OCI-LY1 (cell line): ENCODE measurements at regions not wholly inside any gene's neighbourhood (a gene's known extent, or its start where the extent isn't known, plus 50 kb on each side); places are given as distances from the start of the nearest gene placed in this dataset.

Experiments used
- H2AFZ ChIP-seq: fragments of 200-600 bp; sonication (generic), shearing (Covaris generic); 2 replicates; pipeline ENCODE4 v1.6.0; 2014; ENCODE audit warnings: antibody characterized with exemption, mild to moderate bottlenecking, low read length
- H3F3A ChIP-seq: fragments of 200-600 bp; sonication (generic), shearing (Covaris generic); 2 replicates; pipeline ENCODE4 v1.6.0; 2014; ENCODE audit warnings: mild to moderate bottlenecking, antibody characterized with exemption, low read length, moderate library complexity; ENCODE audit not compliant: insufficient read depth
- H3K27ac ChIP-seq: fragments of 200-600 bp; sonication (generic); 2 replicates; pipeline ENCODE4 v1.5.1; 2014; ENCODE audit warnings: low read length, mixed run types, mild to moderate bottlenecking, low read depth; ENCODE audit not compliant: poor library complexity, severe bottlenecking
- H3K27me3 ChIP-seq: fragments of 200-600 bp; sonication (generic); 2 replicates; pipeline ENCODE4 v1.6.0; 2014; ENCODE audit warnings: antibody characterized with exemption, mild to moderate bottlenecking, low read length, moderate library complexity; ENCODE audit not compliant: insufficient read depth
- H3K36me3 ChIP-seq: fragments of 200-600 bp; sonication (generic); 2 replicates; pipeline ENCODE4 v1.6.1; 2014; ENCODE audit warnings: mild to moderate bottlenecking, antibody characterized with exemption, low read length, moderate library complexity, mixed read lengths; ENCODE audit not compliant: insufficient read depth
- H3K4me1 ChIP-seq: fragments of 200-600 bp; sonication (generic); 2 replicates; pipeline ENCODE4 v1.5.1; 2014; ENCODE audit warnings: mild to moderate bottlenecking, low read length, moderate library complexity; ENCODE audit not compliant: insufficient read depth, severe bottlenecking
- H3K4me2 ChIP-seq: fragments of 200-600 bp; sonication (generic), shearing (Covaris generic); 2 replicates; pipeline ENCODE4 v1.6.1; 2014; ENCODE audit warnings: low read length
- H3K4me3 ChIP-seq: fragments of 200-600 bp; sonication (generic); 2 replicates; pipeline ENCODE4 v1.5.1; 2014; ENCODE audit warnings: low read length, low read depth, mild to moderate bottlenecking, mixed read lengths; ENCODE audit not compliant: poor library complexity, severe bottlenecking
- H3K79me2 ChIP-seq: fragments of 200-600 bp; shearing (Covaris generic); 2 replicates; pipeline ENCODE4 v1.6.1; 2016; ENCODE audit warnings: mixed run types, low read length, mixed read lengths; ENCODE audit not compliant: insufficient read depth
- H3K9ac ChIP-seq: fragments of 200-600 bp; sonication (generic), shearing (Covaris generic); 2 replicates; pipeline ENCODE4 v1.6.1; 2014; ENCODE audit warnings: mild to moderate bottlenecking, low read length, mixed read lengths
- H3K9me2 ChIP-seq: fragments of 200-600 bp; sonication (generic), shearing (Covaris generic); 2 replicates; pipeline ENCODE4 v1.6.1; 2014; ENCODE audit warnings: low read depth, mild to moderate bottlenecking, low read length, mixed read lengths
- H3K9me3 ChIP-seq: fragments of 200-600 bp; shearing (Covaris generic); 2 replicates; pipeline ENCODE4 v1.6.1; 2014; ENCODE audit warnings: low read length, mixed read lengths
- H4K20me1 ChIP-seq: fragments of 200-600 bp; sonication (generic), shearing (Covaris generic); 2 replicates; pipeline ENCODE4 v1.6.0; 2016; ENCODE audit warnings: mild to moderate bottlenecking, low read length; ENCODE audit not compliant: insufficient read depth
- CTCF ChIP-seq: fragments of 200-600 bp; sonication (generic), shearing (Covaris generic); IDR thresholded peaks from 2 replicates; pipeline ENCODE4 v1.5.1; 2017; ENCODE audit warnings: mild to moderate bottlenecking, antibody characterized with exemption, low read length, moderate library complexity, mixed read lengths
- EZH2 ChIP-seq: fragments of 200-600 bp; sonication (generic), shearing (Covaris generic); IDR thresholded peaks from 2 replicates; pipeline ENCODE4 v1.8.0; 2017; ENCODE audit warnings: borderline replicate concordance, mixed run types, mild to moderate bottlenecking, antibody characterized with exemption, low read length, moderate library complexity, mixed read lengths

- no peaks in the 10 kb centered on the region for H3K27me3 ChIP-seq
- H3K4me1 ChIP-seq, result no peaks in the 10 kb centered on the region
- no peak overlapping the region for H3K9ac ChIP-seq
- no peak overlapping the region for H2AFZ ChIP-seq
- no peak overlapping the region for H3K4me3 ChIP-seq
- no peaks in the 10 kb centered on the region for H3K36me3 ChIP-seq
- H3K9me3 ChIP-seq, result no peaks in the 10 kb centered on the region
- no peaks in the 10 kb centered on the region for H3K79me2 ChIP-seq
- no peaks in the 10 kb centered on the region for H4K20me1 ChIP-seq
- H3K27ac ChIP-seq, result no peak overlapping the region
- TF ChIP-seq EZH2 (no peak), CTCF (no peak)
- no peak overlapping the region for H3K4me2 ChIP-seq
- no peaks in the 10 kb centered on the region for H3K9me2 ChIP-seq
- no peaks in the 10 kb centered on the region for H3F3A ChIP-seq
These were observed 75.4 kb upstream of the SCOC start for GRCh38 chr4:140298001-140298400.

DNA sequence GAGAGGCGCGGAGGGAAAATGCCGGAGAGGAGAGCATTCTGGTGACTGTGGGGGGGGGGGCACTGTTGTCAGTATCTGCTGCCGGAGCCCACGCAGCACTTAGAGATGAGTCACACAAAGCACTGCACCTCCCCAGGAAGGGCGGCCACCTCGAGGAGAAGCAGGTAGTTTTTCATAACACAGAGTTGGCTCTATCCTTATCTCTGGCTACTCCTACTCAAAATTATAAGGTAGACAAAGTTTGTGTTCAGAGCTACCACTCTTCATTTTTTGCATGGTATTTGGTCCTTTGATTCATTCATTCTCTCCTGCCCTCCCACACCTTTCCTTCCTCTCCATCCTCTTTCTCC lies 76.2 kb upstream of the SCOC start:
- H3K27ac ChIP-seq, result no peak overlapping the region
- H2AFZ ChIP-seq, result no peak overlapping the region
- H3K4me2 ChIP-seq, result no peak overlapping the region
- no peak for TF ChIP-seq EZH2
- TF ChIP-seq CTCF, result no peak
- no peak overlapping the region for H3K4me3 ChIP-seq
- no peaks in the 10 kb centered on the region for H3K9me3 ChIP-seq
- H3F3A ChIP-seq, result no peaks in the 10 kb centered on the region
- H3K27me3 ChIP-seq, result no peaks in the 10 kb centered on the region
- no peaks in the 10 kb centered on the region for H3K79me2 ChIP-seq
- no peak overlapping the region for H3K9ac ChIP-seq
- H3K4me1 ChIP-seq, result no peaks in the 10 kb centered on the region
- H3K36me3 ChIP-seq, result no peaks in the 10 kb centered on the region
- H4K20me1 ChIP-seq, result no peaks in the 10 kb centered on the region
- H3K9me2 ChIP-seq, result no peaks in the 10 kb centered on the region

DNA sequence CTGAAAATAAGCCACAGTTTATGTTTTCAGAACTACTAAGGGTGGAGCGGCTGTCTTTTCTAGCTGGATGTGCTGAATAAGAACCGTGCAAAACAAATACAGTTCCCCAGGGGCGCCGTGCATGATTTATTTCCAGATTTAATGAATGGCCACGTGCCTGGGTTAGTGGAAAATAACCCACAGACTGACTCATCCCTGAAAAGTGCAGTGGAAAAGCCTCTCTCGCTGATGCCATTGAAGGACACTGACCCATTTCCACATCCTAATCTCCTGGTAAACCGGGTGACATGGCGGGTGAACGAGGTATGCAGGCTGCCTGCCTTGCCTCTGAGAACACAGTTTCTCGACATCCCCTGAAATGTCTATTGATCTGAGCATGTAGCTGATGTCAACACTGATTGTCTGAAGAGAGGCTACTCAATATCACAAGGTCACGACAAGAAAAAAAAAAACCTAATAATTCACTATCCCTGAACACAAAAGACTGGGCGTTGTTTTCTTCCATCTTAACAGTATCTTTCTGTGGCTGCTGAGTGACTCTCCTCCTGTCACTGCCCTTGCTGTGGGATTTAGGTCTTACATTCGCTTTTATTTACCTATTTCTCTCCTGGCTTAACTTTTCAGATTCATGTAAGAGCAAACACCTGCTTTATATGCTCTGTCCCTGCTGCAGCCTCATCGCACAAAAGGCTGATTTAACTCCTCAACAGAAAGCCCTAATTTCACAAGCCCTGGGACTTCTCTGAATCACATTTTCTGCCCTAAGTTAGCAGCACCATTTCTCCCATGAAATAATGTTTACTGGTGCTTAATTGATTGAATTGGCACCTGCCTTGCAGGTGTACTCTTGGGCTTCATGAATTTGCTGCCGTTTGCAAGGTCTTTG lies 76.9 kb upstream of the SCOC start:
- Histone ChIP-seq H3K27ac (no peak overlapping the region), H2AFZ (no peak overlapping the region), H3K9ac (no peak overlapping the region), H3K9me2 (no peaks in the 10 kb centered on the region), H4K20me1 (no peaks in the 10 kb centered on the region), H3K4me1 (no peaks in the 10 kb centered on the region), H3K4me3 (no peak overlapping the region), H3K27me3 (no peaks in the 10 kb centered on the region), H3F3A (no peaks in the 10 kb centered on the region), H3K4me2 (no peak overlapping the region), H3K36me3 (no peaks in the 10 kb centered on the region), H3K9me3 (no peaks in the 10 kb centered on the region), H3K79me2 (no peaks in the 10 kb centered on the region)
- TF ChIP-seq EZH2 (no peak), CTCF (no peak)
